HL-60/S4 treated with phorbol 12-myristate 13-acetate at 8.2 ng/mL for 4 days and 3 days (cell line): ENCODE measurements at regions not wholly inside any gene's neighbourhood (a gene's known extent, or its start where the extent isn't known, plus 50 kb on each side); places are given as distances from the start of the nearest gene placed in this dataset.

Experiments used
- in situ Hi-C: fragments of 300-500 bp; cut with MboI; formaldehyde crosslinking; loops from 2 replicates; pipeline ENCODE4 v1.15.0; 2022; ENCODE audit warnings: low sequenced_read_pairs

DNA sequence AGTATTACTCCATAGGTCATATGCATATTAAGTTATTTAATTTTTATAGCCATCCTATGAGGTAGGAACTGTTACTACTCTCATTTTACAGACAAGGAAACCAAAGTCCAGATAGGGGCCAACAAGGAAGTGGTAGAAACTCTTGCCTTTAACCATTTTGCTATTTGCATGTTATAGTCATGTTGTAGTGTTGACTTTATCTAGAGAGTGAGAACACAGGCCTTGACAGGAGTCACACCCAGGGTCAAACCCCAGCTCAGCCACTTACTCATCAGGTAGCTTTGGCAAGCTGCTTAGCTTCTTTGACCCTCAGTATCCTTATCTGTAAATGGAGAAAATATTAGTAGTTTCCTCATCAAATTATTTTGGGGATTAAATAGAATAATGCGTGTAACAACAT is 156.2 kb downstream of the CAND1 start:
- in situ Hi-C loops, result no loop called here

DNA sequence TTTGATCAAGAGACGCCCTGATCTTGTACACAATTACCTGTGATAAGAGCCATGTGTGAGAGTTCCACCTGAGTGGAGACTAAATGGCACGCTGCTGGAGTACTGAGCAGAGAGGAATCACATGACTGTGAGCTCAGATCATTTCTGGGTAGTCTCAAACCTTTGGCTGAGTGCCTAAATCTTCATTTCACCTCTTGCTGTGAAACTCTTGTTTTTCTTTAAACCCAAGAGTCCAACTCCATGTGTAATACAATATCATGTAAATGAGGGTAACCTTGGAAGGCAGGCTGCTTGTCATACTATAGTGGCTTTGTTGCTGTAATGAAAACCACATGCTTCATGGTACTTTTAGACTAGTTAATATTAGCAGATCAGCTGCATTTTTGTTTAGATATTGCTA is 156.9 kb downstream of the CAND1 start:
- in situ Hi-C loops, result no loop called here

DNA sequence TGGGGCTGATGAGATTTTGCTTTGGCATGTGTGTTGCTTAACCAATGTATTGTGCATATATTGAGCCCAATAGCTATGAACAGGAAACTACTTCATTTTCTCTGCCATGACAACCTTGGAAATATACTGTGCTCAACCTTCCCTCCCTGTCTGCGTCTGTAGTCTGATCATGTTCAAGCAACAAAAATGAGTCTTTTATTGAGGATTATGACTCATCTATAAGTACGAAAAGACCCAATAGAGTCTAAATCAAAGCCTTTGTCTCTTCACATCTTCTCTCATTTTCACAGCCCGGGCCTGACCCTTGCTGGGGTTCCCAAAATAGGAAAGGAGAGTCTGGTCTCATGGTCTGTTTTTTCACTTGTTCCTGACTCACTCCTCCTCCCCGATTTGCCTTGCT is 158.2 kb downstream of the CAND1 start:
- in situ Hi-C loops, result no loop called here

DNA sequence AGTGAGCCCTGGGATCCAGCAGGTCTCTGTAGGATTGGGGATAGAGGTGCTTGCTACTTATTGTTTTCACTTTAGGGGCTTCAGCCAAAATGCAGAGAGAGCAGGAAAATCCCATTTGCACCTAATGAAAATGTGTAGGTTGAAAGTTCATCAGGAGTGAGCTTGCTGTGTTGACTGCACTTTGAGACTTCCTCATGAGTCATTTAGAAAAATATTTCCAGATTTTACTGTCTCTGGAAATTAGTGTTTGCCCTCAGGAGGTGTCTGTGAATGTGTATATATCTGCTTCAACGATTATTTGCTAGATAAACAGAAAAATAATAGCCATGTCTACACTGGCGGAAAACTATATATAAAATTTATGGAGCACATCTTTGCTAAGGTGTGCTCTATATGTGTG is 159.3 kb downstream of the CAND1 start:
- in situ Hi-C loops, result no loop called here

DNA sequence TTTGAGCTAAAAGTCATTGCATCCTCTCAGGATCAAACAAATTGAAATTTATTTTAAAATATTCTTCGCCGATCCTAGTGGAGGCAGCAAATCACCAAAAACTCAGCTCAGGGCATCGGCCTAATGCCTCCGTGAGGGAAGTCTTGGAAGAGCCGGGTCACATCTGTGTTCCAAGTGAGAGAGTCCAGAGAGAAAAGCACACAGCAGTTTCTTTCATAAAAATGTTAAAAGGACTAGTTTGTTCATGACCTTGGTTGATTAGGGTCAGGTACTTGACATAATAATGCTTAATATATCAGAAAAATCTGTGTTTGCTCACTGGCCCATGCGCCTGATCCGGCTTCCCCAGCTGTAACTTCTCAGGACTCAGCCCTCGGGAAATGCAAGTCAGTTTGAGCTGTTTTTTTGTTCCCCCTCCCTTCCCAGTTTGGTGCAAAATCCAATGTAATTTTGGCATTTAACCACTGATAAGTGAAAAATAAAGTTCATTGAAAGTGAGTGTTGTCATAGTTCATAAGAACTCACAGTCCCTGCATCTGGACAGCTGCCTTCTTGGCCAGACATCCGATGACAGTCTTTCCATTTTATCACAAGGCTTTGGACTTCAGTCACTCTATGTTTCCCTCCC is 161.7 kb downstream of the CAND1 start:
- in situ Hi-C loops, result no loop called here

DNA sequence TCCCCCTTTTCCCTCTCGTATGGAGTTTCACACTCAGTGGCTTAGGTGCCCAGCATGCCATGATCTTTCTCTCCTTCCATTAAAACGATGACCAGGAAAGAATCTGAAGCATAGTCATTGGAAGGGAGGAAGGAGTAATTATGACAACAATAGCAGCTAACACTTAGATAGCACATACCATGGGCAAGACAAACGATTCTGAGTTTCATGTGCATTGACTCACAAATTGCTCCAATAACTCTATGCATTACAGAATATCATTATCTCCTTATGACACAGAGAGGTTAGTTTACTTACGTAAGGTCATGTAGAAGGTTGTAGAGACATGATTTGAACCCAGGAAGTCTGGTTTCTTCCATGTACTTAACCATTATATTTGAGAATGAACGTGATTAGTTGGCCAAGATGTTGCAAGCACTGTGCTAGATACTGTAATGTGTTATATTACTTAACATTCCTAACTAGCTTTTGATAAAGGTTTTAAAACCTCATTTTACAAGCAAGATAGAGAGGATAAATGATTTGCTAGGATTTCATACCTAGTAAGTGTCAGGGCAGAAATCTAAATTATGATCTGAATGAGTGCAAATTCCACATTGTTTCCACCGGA is 162.4 kb downstream of the CAND1 start:
- in situ Hi-C loops, result no loop called here

DNA sequence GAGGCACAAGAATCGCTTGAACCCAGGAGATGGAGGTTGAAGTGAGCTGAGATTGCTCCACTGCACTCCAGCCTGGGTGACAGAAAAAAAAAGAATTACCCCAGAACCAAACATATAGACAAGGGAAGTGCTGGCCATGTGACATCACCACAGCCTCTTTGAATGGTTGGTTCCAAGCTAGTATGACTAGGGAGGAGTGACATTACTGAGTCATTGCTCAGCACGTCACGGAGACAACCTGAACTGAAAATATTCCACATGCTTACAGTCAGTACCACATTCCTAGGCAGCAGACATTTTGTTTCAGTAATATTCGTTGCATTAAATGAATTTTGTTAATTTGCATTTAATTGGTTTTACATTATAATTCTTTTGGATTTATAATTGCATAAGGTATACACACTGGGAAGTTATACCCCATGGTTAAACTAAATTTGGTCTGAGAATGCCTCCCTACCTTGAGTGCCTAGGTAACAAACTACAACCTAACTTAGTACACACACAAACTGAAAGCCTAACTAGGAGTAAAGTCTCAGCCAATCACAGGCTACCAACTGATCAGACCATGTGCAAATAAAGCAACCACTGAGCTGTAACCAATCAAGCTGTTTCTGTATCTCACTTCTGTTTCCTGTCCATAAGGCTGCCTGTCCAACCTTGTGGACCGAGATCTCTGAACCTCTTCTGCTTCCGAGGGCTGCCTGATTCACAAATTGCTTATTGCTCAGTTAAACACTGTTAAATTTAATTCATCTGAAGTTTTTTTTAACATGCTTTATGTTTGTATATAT is 164.4 kb downstream of the CAND1 start:
- in situ Hi-C loops, result no loop called here

DNA sequence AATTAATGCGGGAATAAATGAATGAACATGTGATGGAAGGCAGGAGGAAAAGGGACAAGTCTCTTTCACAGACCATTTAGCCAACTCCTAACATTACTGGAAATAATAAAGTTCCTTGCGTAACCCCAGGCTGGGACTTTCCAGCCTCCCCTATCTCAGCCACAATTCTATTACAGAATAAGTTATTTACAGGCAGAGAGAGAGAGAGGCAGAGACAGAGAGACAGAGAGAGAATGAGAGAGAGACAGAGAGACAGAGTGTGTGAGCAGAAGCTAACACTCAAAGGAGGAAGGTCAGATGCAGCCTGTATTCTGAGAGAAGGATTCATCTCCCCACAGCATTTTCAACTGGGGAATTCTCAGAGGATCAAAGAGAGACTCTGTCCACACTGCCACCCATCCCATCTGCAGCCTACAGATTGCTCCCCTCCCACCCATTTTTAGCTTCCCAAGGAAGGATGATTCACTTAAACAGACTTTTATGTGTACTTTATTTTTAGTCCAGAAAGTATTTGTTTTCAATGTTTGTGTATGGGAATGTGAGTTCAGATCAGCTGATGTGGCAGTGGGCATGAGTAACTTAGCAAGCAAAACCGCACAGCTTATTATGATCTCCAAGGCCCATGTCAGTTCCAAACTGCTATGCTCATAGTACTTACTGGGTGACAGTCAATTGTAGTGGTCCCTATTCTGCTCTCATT is 165.7 kb downstream of the CAND1 start:
- in situ Hi-C loops, result no loop called here

DNA sequence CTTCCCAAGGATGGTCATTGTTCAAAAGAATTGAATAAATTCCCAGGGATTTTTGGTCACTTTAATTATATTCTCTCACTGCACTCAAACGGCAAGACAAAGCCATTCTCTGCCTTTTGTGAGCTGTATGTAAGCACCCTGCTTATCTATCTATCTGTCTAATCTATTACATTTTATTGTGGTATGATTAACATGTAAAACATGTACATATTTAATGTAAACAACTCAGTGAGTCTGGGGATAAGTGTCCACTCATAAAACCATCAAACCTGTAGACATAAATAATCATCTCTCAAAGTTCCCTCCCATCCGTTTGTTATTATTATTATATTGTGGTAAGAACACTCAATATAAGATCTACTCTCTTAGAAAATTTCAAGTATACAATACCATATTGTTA is 167.1 kb downstream of the CAND1 start:
- in situ Hi-C loops, result no loop called here

DNA sequence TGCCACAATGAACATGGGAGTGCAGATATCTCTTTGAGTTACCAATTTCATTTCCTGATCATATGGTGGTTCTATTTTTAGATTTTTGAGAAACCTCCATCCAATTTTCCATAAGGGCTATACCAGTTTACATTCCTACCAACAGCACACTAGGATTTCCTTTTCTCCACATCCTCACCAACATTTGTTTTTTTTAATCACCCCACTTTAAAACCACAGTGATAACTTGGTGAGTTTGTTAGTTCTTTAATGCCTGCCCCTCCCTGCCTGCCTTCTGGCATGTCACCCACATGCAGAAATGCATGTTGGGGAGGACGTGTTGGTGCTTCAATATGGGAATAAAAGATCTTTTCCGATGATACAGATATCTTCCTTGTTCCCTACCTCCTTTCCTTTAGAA is 167.9 kb downstream of the CAND1 start:
- in situ Hi-C loops, result no loop called here

DNA sequence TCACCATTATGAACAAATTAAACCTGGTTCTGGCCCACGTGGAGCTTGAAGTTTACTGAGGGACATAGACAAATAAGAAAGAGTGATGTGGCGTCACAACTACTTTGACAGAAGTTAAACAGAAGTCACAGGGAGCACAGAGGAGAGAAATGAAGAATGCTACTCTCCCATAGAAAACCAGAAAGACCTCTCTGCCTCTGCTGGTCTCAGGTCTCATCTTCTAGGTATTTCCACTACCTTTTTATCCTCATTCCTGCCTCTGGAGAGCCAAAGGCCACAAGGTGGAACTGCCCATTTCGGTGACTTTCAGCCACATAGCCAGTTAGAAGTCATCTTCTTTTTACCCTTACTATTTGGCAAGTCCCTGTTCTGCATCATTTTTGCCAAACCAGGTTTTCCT is 170.5 kb downstream of the CAND1 start:
- in situ Hi-C loops, result no loop called here

DNA sequence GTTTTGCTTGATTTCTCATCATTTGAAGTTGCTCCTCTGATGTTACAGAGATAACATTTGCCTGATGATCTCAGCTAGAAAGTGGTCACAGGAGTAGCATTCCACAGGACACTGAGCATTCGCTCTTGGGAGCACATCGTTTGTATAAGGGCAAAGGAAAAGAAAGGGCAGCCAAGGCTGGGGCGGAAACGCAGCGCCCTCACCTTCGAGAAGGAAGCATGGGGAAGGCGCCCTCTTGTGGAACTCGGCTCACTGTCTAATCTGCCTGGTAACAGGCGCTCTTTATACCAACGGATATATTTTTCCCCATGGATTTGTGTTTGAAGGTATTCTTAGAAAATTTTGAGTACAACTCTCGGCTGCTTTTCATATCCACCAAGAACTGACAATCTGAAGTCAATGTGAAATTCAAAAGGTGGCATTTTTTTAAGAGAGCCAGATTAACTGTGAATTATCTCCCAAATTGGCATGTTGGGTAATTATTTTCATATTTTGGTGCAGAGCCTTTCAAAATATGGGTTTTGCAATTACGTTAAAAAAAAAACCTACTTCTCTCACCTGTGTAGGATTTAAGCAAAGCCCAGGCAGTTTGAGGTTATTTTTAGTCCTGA is 172.7 kb downstream of the CAND1 start:
- in situ Hi-C loops, result no loop called here

DNA sequence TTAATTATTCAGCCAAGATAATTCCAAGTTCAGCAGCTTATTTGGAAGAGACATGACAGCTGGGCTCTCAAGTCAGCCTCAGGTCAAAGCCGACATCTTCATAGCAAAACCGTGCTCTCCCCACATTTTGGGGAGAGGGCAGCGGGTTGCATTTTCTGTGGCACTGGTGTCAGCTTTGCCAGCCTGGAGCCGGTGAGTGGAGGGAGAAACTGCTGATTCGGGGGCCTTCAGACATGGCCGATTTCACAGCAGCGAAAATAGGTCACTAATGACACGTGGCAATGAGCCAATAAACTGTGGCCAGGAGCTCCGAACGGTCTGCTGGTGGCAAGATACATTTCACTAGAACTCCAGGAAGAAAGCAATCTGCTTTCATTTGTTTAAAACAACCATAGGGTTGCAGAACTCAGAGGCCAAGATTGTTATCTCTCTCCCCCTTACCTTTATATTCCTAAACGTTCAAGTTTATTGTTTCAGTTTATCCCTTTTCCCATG is 173.2 kb downstream of the CAND1 start:
- in situ Hi-C loops, result no loop called here

DNA sequence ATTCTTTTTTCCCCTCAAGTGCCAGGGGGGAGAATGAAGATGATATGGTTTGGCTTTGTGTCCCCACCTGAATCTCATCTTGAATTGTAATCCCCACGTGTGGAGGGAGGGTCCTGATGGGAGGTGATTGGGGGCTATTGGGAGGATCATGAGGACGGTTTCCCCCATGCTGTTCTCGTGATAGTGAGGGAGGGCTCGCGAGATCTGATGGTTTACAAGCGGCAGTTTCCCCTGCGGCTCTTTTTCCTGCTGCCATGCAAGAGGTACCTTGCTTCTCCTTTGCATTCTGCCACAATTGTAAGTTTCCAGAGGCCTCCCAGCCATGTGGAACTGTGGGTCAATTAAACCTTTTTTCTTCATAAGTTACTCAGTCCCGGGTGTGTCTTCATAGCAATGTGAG is 173.7 kb downstream of the CAND1 start:
- in situ Hi-C loops, result no loop called here

DNA sequence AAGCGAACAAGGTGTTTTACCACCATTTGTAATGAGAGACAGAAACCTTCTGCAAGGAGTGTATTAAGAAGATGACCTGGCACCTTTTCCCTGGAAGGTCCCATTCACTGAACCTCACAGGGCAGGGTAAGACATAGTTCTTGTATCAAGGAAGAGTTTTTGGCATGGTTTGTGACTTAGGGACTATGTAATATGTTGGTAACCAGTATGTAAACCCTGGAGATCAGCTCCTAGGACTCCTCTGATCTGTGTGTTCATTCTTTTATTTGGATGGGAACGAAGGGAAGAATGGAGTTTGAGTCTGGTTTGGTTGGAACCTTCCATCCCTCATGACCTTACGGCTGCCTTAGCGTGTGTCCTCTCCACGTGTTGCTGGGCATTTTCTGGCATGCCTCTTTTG is 175.4 kb downstream of the CAND1 start:
- in situ Hi-C loops, result no loop called here

DNA sequence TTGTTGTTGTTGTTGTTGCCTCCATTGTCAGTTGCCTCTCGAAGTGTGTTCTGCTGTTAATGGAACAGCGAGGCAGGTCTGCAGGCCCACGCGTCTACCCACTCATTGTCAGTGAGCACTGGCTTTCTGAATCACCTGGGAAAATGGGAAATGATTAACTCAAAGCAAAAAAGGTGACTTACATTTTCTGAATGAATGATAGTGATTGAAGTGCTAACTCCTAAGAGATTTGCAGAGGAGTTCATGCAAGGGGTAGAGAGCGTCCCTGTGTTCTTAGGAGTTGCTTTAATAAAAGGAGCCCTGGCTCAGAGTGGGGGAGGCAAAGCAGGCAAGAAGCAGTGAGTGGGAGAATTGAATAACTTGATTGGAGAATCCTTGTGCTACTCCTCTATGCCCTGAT is 177.6 kb downstream of the CAND1 start:
- in situ Hi-C loops, result no loop called here

DNA sequence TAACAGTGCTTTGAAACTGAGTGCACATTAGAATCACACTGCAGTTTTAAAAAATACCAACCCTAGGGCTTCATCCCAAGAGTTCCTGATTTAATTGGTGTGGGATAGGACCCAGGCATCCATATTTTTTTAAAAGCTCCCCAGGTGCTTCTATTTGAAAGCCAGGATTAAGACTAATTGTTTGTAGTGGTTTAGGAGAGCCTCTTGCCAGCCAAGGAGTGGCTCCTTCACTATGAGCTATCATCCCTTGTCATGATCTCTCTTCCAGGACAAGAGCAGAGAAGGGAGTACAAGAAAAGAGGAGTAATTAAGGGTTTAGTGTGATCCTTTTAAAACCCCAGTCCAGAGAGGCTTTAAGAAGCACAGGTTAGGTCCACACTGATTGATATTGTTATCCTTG is 178.0 kb downstream of the CAND1 start:
- in situ Hi-C loops, result no loop called here

DNA sequence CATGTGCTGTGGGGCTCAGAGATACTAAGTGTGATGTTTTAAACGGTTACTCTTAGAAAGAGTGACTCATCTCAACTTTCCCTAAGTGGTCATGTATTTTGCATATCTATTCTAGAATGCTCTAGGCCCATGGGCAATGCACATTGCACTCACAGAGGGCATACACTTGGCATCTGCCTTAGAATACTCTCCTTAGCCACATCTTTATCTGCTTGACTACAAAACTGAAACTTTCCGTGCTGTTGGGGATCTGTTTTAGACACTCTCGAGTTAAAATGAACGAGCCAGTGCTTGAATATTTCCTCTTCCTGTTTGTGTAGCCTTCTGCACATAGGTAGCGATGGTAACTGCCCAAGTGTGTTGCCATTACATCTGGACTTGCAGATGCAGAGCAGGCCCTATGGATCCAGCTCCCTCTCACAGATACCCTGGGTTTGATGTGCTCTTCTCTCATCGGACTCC is 180.5 kb downstream of the CAND1 start:
- in situ Hi-C loops, result no loop called here

DNA sequence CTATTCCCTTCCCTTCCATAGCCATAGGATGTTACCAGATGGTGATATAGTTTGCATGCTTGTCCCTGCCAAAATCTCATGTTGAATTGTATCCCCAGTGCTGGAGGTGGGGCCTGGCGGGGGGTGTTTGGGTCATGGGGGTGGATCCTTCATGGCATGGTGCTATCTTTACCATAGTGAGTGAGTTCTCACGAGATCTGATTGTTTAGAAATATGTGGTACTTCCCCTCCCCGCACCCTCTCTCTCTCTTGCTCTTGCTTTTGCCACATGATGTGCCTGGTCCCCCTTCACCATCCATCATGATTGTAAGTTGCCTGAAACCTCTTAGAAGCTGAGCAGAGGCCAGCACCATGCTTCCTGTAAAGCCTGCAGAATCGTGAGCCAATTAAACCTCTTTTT is 181.3 kb downstream of the CAND1 start:
- in situ Hi-C loops, result no loop called here

DNA sequence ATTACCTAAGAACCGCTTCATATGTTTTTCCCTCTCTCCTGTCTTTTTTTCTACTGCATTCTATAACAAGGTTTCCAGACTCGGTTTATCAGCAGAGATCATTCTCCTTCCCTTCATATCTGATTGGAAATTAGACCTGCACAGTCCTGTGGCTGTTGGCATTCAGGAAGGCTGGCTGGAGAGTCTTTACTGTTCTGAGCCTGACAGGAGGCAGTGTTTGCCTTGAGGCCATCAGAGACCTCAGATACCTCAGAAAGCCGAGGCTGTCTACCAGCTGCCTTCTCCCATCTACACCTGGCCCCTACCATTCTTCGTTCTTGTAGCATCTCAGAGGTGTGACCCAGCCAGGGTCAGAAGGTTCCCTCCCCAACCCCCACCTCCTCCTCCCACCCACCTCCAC is 182.0 kb downstream of the CAND1 start:
- in situ Hi-C loops, result no loop called here
